Neural progenitor cell (in vitro differentiated cells): ENCODE measurements at regions not wholly inside any gene's neighbourhood (a gene's known extent, or its start where the extent isn't known, plus 50 kb on each side); places are given as distances from the start of the nearest gene placed in this dataset.

Experiments used
- CTCF ChIP-seq: fragments of 200-600 bp; sonication (generic); IDR thresholded peaks from 2 replicates; pipeline ENCODE4 v1.5.1; 2017; ENCODE audit warnings: antibody characterized with exemption, mild to moderate bottlenecking
- EZH2 ChIP-seq: fragments of 200-600 bp; sonication (generic); IDR thresholded peaks from 2 replicates; pipeline ENCODE4 v1.6.1; 2017; ENCODE audit warnings: antibody characterized with exemption, mild to moderate bottlenecking, moderate library complexity

DNA sequence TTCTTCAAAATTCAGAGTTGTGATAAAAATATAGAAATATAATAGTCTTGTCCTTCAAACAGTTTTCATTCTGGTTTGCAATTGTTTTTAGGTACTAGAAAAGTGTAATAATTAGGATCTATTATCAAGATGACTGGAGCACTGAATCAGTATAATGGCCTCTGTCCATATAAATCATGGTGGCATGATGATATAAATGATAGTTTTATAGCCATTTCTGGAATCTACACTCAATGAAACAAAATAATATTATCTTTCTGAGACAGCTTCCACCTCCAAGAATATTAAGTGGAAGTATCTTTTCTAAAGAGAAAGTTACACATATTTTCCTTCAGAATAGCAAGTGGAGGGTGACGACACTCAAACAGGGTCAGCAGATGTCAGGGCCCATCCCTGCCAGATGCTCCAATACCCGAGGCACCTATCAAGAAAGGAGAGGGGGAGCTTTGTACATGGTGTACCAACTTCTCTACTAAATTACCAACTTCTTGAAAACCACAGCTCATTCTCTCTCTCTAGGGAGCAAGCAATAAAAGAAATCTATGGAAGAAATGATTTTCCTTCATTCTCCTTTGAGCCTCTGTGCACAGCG, 882.7 kb upstream of the CHAC2 start:
- TF ChIP-seq CTCF (no peak), EZH2 (no peak)
